ENCODE measurements at regions not wholly inside any gene's neighbourhood (a gene's known extent, or its start where the extent isn't known, plus 50 kb on each side); places are given as distances from the start of the nearest gene placed in this dataset.

GRCh38 chr2:150909613-150910012, 352.1 kb downstream of the RBM43 start:
- TF ChIP-seq CTCF (IDR thresholded peaks at IDR 0.05; ENCODE audit: low read depth, low read length) (peak; percentile 12), POLR2A (IDR thresholded peaks at IDR 0.05; ENCODE audit: extremely low read depth, insufficient read length) (no peak), MAX (IDR thresholded peaks at IDR 0.05; ENCODE audit: low read depth, low read length) (no peak)
- H3K4me3 ChIP-seq (ENCODE audit: low read depth, low read length), result no peak overlapping the region
- peak; percentile 14 for DNase-seq (ENCODE audit: low read depth)

GRCh38 chr2:150909090-150909489, 352.6 kb downstream of the RBM43 start:
- no peak for DNase-seq (ENCODE audit: low read depth)
- no peak overlapping the region for H3K4me3 ChIP-seq (ENCODE audit: low read depth, low read length)
- TF ChIP-seq POLR2A (IDR thresholded peaks at IDR 0.05; ENCODE audit: extremely low read depth, insufficient read length) (no peak), MAX (IDR thresholded peaks at IDR 0.05; ENCODE audit: low read depth, low read length) (no peak), CTCF (IDR thresholded peaks at IDR 0.05; ENCODE audit: low read depth, low read length) (no peak), MYC (IDR thresholded peaks at IDR 0.05; ENCODE audit: low read depth, low read length) (no peak)

GRCh38 chr2:150907466-150907865, 354.2 kb downstream of the RBM43 start:
- TF ChIP-seq CTCF (IDR thresholded peaks at IDR 0.05; ENCODE audit: low read depth, low read length) (no peak), MYC (IDR thresholded peaks at IDR 0.05; ENCODE audit: low read depth, low read length) (no peak), MAX (IDR thresholded peaks at IDR 0.05; ENCODE audit: low read depth, low read length) (no peak), POLR2A (IDR thresholded peaks at IDR 0.05; ENCODE audit: extremely low read depth, insufficient read length) (no peak)
- DNase-seq (ENCODE audit: low read depth), result no peak
- no peak overlapping the region for H3K4me3 ChIP-seq (ENCODE audit: low read depth, low read length)

GRCh38 chr2:150903461-150903860, 358.2 kb downstream of the RBM43 start:
- no peak for DNase-seq (ENCODE audit: low read depth)
- TF ChIP-seq MYC (IDR thresholded peaks at IDR 0.05; ENCODE audit: low read depth, low read length) (no peak), CTCF (IDR thresholded peaks at IDR 0.05; ENCODE audit: low read depth, low read length) (no peak), POLR2A (IDR thresholded peaks at IDR 0.05; ENCODE audit: extremely low read depth, insufficient read length) (no peak), MAX (IDR thresholded peaks at IDR 0.05; ENCODE audit: low read depth, low read length) (no peak)
- H3K4me3 ChIP-seq (ENCODE audit: low read depth, low read length), result no peak overlapping the region

GRCh38 chr2:150903055-150903454, 358.6 kb downstream of the RBM43 start:
- no peak overlapping the region for H3K4me3 ChIP-seq (ENCODE audit: low read depth, low read length)

More at GRCh38 chr2:150903055-150903454, 358.6 kb downstream of the RBM43 start:
- TF ChIP-seq POLR2A (IDR thresholded peaks at IDR 0.05; ENCODE audit: extremely low read depth, insufficient read length) (no peak), MAX (IDR thresholded peaks at IDR 0.05; ENCODE audit: low read depth, low read length) (no peak), CTCF (IDR thresholded peaks at IDR 0.05; ENCODE audit: low read depth, low read length) (no peak), MYC (IDR thresholded peaks at IDR 0.05; ENCODE audit: low read depth, low read length) (no peak)
- DNase-seq (ENCODE audit: low read depth), result no peak

Measured in NB4 (cell line).